OCI-LY7 (cell line): ENCODE measurements at regions not wholly inside any gene's neighbourhood (a gene's known extent, or its start where the extent isn't known, plus 50 kb on each side); places are given as distances from the start of the nearest gene placed in this dataset.

Experiments
- BruUV-seq: library from RNA; stranded (reverse); fragments of 400-500 nt; replicated peaks from 2 replicates; lab custom pipeline; 2021; lab: Mats Ljungman, UMichigan
- CTCF ChIA-PET: fragments of 300-600 bp; sonication (Branson Sonifier 250); formaldehyde crosslinking; loops from one replicate; lab custom pipeline; 2022; ENCODE audit warnings: antibody characterized with exemption; ENCODE audit not compliant: unreplicated experiment; lab: Charles Lee
- POLR2A ChIA-PET: fragments of 300-600 bp; sonication (Branson Sonifier 250); formaldehyde crosslinking; loops from one replicate; lab custom pipeline; 2022; ENCODE audit warnings: antibody characterized with exemption; lab: Charles Lee
- DNase-seq: peaks from one replicate; pipeline ENCODE4 v3.0.0-alpha.2; 2015; ENCODE audit warnings: low spot score
- H2AFZ ChIP-seq: fragments of 200-600 bp; sonication (generic), shearing (Covaris generic); 2 replicates; pipeline ENCODE4 v1.6.1; 2014; ENCODE audit warnings: mild to moderate bottlenecking, antibody characterized with exemption, low read length, moderate library complexity
- H3K27ac ChIP-seq: fragments of 200-600 bp; sonication (generic); 2 replicates; pipeline ENCODE4 v1.5.1; 2014; ENCODE audit warnings: mixed run types, low read depth, mild to moderate bottlenecking, moderate library complexity, low read length, inconsistent platforms; ENCODE audit not compliant: poor library complexity, severe bottlenecking
- H3K36me3 ChIP-seq: fragments of 200-600 bp; sonication (generic); 2 replicates; pipeline ENCODE4 v1.6.1; 2014; ENCODE audit warnings: mild to moderate bottlenecking, antibody characterized with exemption, low read length, moderate library complexity, mixed read lengths; ENCODE audit not compliant: insufficient read depth
- H3K4me1 ChIP-seq: fragments of 200-600 bp; sonication (generic); 2 replicates; pipeline ENCODE4 v1.5.1; 2014; ENCODE audit warnings: mild to moderate bottlenecking, low read length; ENCODE audit not compliant: insufficient read depth, poor library complexity, severe bottlenecking
- H3K4me2 ChIP-seq: fragments of 200-600 bp; sonication (generic); 2 replicates; pipeline ENCODE4 v1.6.1; 2014; ENCODE audit warnings: mild to moderate bottlenecking, low read length
- H3K4me3 ChIP-seq: fragments of 200-600 bp; sonication (generic); 2 replicates; pipeline ENCODE4 v1.5.1; 2014; ENCODE audit warnings: mild to moderate bottlenecking, low read depth, low read length; ENCODE audit not compliant: poor library complexity, severe bottlenecking
- H3K79me2 ChIP-seq: fragments of 200-600 bp; sonication (generic); 2 replicates; pipeline ENCODE4 v1.6.1; 2016; ENCODE audit warnings: low read depth, mild to moderate bottlenecking, low read length, moderate library complexity, mixed read lengths; ENCODE audit not compliant: insufficient read depth
- H3K9me2 ChIP-seq: fragments of 200-600 bp; sonication (generic); 2 replicates; pipeline ENCODE4 v1.6.1; 2016; ENCODE audit warnings: mild to moderate bottlenecking, low read length, mixed read lengths; ENCODE audit not compliant: insufficient read depth
- H3K9me3 ChIP-seq: fragments of 200-600 bp; sonication (generic); 2 replicates; pipeline ENCODE4 v1.6.1; 2014; ENCODE audit warnings: mild to moderate bottlenecking, mixed run types, low read length, mixed read lengths
- H4K20me1 ChIP-seq: fragments of 200-600 bp; sonication (generic); 2 replicates; pipeline ENCODE4 v1.6.1; 2014; ENCODE audit warnings: mild to moderate bottlenecking, antibody characterized with exemption, low read length, moderate library complexity, mixed read lengths; ENCODE audit not compliant: insufficient read depth
- EZH2phosphoT487 ChIP-seq: fragments of 200-600 bp; sonication (generic); IDR thresholded peaks from 2 replicates; pipeline ENCODE4 v1.6.1; 2018; ENCODE audit warnings: low read depth, borderline replicate concordance, mild to moderate bottlenecking, mixed run types, antibody characterized with exemption, low read length, moderate library complexity, mixed read lengths
- intact Hi-C: fragments of 100-400 bp; cut with micrococcal nuclease; formaldehyde crosslinking; loops from one replicate; pipeline ENCODE4 v1.10.0; 2022; ENCODE audit not compliant: unreplicated experiment
- TF ChIP-seq, protein P1 (sequence below): fragments of 200-600 bp; sonication (generic); conservative IDR thresholded peaks from 2 replicates; pipeline ENCODE4 v1.5.1; 2014; ENCODE audit warnings: mild to moderate bottlenecking, antibody characterized with exemption, low read length, moderate library complexity, mixed read lengths

DNA sequence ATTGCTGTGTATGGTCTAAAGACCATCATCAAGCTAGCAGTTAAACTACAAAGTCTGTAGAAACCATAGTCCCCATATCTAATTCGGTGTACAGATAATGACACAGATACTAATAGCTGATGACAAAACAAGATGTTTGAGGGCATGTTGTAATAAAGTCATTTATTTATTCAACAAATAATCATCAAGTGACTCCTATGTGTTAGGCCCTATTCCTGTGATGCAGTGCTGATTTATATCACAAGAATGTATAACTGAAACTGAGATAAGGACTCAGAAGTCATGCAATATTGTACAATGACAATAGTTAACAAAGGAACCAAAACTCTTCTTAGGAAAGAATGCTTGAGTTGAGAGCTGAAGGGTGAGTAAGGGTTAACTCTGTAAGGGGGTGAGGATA, 315.0 kb upstream of the NR3C2 start:
- BruUV-seq = no TSS peak
- CTCF ChIA-PET = no interaction called here
- H3K79me2 ChIP-seq = no peaks in the 10 kb centered on the region
- H4K20me1 ChIP-seq = no peaks in the 10 kb centered on the region
- intact Hi-C loops = no loop called here
- no peaks in the 10 kb centered on the region for H3K4me1 ChIP-seq
- no peaks in the 10 kb centered on the region for H3K9me3 ChIP-seq
- POLR2A ChIA-PET = no interaction called here
- no peak overlapping the region for H3K4me3 ChIP-seq
- H3K9me2 ChIP-seq = no peaks in the 10 kb centered on the region
- H3K4me2 ChIP-seq = no peak overlapping the region
- TF ChIP-seq EZH2phosphoT487 = no peak
- TF ChIP-seq, protein P1, sequence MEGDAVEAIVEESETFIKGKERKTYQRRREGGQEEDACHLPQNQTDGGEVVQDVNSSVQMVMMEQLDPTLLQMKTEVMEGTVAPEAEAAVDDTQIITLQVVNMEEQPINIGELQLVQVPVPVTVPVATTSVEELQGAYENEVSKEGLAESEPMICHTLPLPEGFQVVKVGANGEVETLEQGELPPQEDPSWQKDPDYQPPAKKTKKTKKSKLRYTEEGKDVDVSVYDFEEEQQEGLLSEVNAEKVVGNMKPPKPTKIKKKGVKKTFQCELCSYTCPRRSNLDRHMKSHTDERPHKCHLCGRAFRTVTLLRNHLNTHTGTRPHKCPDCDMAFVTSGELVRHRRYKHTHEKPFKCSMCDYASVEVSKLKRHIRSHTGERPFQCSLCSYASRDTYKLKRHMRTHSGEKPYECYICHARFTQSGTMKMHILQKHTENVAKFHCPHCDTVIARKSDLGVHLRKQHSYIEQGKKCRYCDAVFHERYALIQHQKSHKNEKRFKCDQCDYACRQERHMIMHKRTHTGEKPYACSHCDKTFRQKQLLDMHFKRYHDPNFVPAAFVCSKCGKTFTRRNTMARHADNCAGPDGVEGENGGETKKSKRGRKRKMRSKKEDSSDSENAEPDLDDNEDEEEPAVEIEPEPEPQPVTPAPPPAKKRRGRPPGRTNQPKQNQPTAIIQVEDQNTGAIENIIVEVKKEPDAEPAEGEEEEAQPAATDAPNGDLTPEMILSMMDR = no peak
- no peak overlapping the region for H3K27ac ChIP-seq
- no peak for DNase-seq
- no peaks in the 10 kb centered on the region for H3K36me3 ChIP-seq
- H2AFZ ChIP-seq = no peak overlapping the region

DNA sequence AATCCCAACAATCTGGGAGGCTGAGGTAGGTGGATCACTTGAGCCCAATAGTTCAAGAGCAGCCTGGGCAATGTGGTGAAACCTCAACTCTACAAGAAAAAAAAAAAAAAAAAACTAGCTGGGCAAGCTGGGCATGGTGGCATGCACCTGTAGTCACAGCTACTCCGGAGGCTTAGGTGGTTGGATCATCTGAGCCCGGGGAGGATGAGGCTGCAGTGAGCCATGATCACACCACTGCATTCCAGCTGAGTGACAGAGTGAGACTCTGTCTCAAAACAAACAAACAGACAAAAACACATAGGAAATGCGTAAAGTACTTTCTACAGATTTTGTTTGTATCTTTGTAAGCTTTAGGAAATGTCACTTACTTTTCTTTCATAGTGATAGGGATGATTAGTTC, 307.2 kb upstream of the NR3C2 start:
- no peak overlapping the region for H2AFZ ChIP-seq
- ChIA-PET CTCF (no interaction called here), POLR2A (no interaction called here)
- H3K79me2 ChIP-seq = no peaks in the 10 kb centered on the region
- no peaks in the 10 kb centered on the region for H4K20me1 ChIP-seq
- H3K4me1 ChIP-seq = no peaks in the 10 kb centered on the region
- H3K4me3 ChIP-seq = no peak overlapping the region
- H3K27ac ChIP-seq = no peak overlapping the region
- no TSS peak for BruUV-seq
- no peaks in the 10 kb centered on the region for H3K9me2 ChIP-seq
- H3K36me3 ChIP-seq = no peaks in the 10 kb centered on the region
- no peak for TF ChIP-seq EZH2phosphoT487
- TF ChIP-seq, protein P1 = no peak
- no peak overlapping the region for H3K4me2 ChIP-seq
- no peaks in the 10 kb centered on the region for H3K9me3 ChIP-seq
- no peak for DNase-seq
- intact Hi-C loops = no loop called here

DNA sequence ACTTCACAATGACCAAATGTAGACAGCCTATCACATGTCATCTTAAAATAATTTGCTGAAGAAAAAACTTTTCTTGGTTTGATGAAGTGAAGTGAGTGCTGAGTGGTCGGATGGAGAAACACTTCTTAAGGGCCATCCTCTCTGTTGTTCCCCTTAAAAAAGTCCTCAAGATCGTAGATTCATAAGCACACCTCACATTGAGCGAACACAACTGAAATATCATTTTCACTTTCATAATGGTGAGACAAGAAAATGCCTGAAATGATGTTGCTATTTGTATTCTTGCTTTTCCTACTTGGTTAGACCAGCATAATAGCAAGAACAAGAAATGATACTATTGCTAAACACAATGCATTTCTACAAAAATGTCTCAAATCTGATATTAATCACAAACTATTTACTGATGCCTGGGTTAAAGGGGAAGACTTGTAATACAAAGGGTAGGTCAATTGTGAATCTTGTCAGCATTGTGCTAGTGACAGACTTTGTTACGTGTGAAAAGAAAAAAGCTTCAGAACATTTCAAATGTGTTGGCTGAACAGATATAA, 305.6 kb upstream of the NR3C2 start:
- Histone ChIP-seq H3K79me2 (no peaks in the 10 kb centered on the region), H3K4me3 (no peak overlapping the region), H4K20me1 (no peaks in the 10 kb centered on the region), H3K4me2 (no peak overlapping the region), H3K4me1 (no peaks in the 10 kb centered on the region), H3K36me3 (no peaks in the 10 kb centered on the region), H3K27ac (no peak overlapping the region), H2AFZ (no peak overlapping the region), H3K9me2 (no peaks in the 10 kb centered on the region), H3K9me3 (no peaks in the 10 kb centered on the region)
- no TSS peak for BruUV-seq
- POLR2A ChIA-PET = no interaction called here
- intact Hi-C loops = no loop called here
- no peak for TF ChIP-seq EZH2phosphoT487
- TF ChIP-seq, protein P1 = no peak
- DNase-seq = no peak
- CTCF ChIA-PET = no interaction called here
